ENCODE measurements at regions not wholly inside any gene's neighbourhood (a gene's known extent, or its start where the extent isn't known, plus 50 kb on each side); places are given as distances from the start of the nearest gene placed in this dataset.

GRCh38 chr6:165821754-165822153 is 158.7 kb upstream of the PDE10A start:
- FAIRE-seq (no peak), DNase-seq (ENCODE audit: low read depth, low spot score) (no peak)
- Histone ChIP-seq H3K9ac (replicated peaks; ENCODE audit: extremely low read depth, insufficient read depth, low read length) (no peak overlapping the region), H3K79me2 (ENCODE audit: control insufficient read depth, insufficient read depth, low read length) (no peaks in the 10 kb centered on the region), H2AFZ (ENCODE audit: low read depth, low read length) (no peak overlapping the region), H3K9me1 (replicated peaks; ENCODE audit: control insufficient read depth, extremely low read depth, insufficient read depth, low read length) (no peaks in the 10 kb centered on the region), H4K20me1 (replicated peaks; ENCODE audit: control insufficient read depth, extremely low read depth, insufficient read depth, low read length) (no peaks in the 10 kb centered on the region), H3K4me2 (ENCODE audit: insufficient read depth, low read length) (no peak overlapping the region), H3K9me3 (replicated peaks; ENCODE audit: control insufficient read depth, insufficient read depth, low read length) (no peaks in the 10 kb centered on the region), H3K4me3 (replicated peaks in 1 of 3; ENCODE audit: insufficient read depth in 1 of 3, low read depth in 1 of 3, low read length in 3 of 3) (no peak overlapping the region), H3K27me3 (ENCODE audit: control insufficient read depth in 2 of 2, insufficient read depth in 2 of 2, low read length in 2 of 2) (peaks cover 0 to 3% of the 10 kb centered on the region in 2 experiments), H3K36me3 (ENCODE audit: control insufficient read depth in 2 of 2, extremely low read depth in 1 of 2, insufficient read depth in 2 of 2, low read length in 2 of 2) (no peaks in the 10 kb centered on the region), H3K4me1 (ENCODE audit: control insufficient read depth, extremely low read depth, insufficient read depth, low read length) (no peaks in the 10 kb centered on the region), H3K27ac (ENCODE audit: insufficient read depth, low read depth, low read length) (no peak overlapping the region)
- BruUV-seq (replicated peaks): no TSS peak
- ChIA-PET POLR2A (no interaction called here), CTCF (no interaction called here)
- no peak for TF ChIP-seq POLR2AphosphoS5 (IDR thresholded peaks at IDR 0.05; ENCODE audit: insufficient read depth, low read depth, low read length)
- TF ChIP-seq EZH2 (IDR thresholded peaks at IDR 0.05; ENCODE audit: borderline replicate concordance, low read depth, low read length, severe bottlenecking): no peak
- no peak for TF ChIP-seq CTCF (IDR thresholded peaks at IDR 0.05; ENCODE audit: extremely low read depth in 1 of 2, insufficient read depth in 1 of 2, low read depth in 1 of 2, low read length in 2 of 2)
- no peak for TF ChIP-seq GATA2 (IDR thresholded peaks at IDR 0.05; ENCODE audit: insufficient read depth, insufficient read length, low read depth, low read length)
- TF ChIP-seq, protein P1, sequence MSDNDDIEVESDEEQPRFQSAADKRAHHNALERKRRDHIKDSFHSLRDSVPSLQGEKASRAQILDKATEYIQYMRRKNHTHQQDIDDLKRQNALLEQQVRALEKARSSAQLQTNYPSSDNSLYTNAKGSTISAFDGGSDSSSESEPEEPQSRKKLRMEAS (IDR thresholded peaks at IDR 0.05; ENCODE audit: insufficient read depth, insufficient read length): no peak
- no peak for TF ChIP-seq FOS (IDR thresholded peaks at IDR 0.05; ENCODE audit: borderline replicate concordance, insufficient read depth, low read length)
- no peak for TF ChIP-seq MYC (IDR thresholded peaks at IDR 0.05; ENCODE audit: low read depth, low read length)
- no peak for TF ChIP-seq JUN (IDR thresholded peaks at IDR 0.05; ENCODE audit: borderline replicate concordance, insufficient read depth, insufficient read length, low read depth)
- TF ChIP-seq POLR2A (IDR thresholded peaks at IDR 0.05; ENCODE audit: low read depth, low read length): no peak
- dilution Hi-C loops (cut with MboI; ENCODE audit: extremely low pct_ligation_motif_present, low sequenced_read_pairs) (no loop called here), intact Hi-C loops (cut with micrococcal nuclease) (no loop called here)

Measured in endothelial cell of umbilical vein (primary cell).